KMS-11 (cell line): ENCODE measurements at regions not wholly inside any gene's neighbourhood (a gene's known extent, or its start where the extent isn't known, plus 50 kb on each side); places are given as distances from the start of the nearest gene placed in this dataset.

ENCODE experiments used
- H2AFZ ChIP-seq: fragments of 200-600 bp; sonication (generic); 2 replicates; pipeline ENCODE4 v1.6.1; 2016; ENCODE audit warnings: antibody characterized with exemption, mixed run types, low read depth
- H3K27ac ChIP-seq: fragments of 200-600 bp; sonication (generic); 2 replicates; pipeline ENCODE4 v1.6.1; 2016; ENCODE audit warnings: mild to moderate bottlenecking, mixed run types
- H3K27me3 ChIP-seq: fragments of 200-600 bp; sonication (generic); 2 replicates; pipeline ENCODE4 v1.6.1; 2017; ENCODE audit warnings: mild to moderate bottlenecking, low read depth, mixed run types, moderate library complexity; ENCODE audit not compliant: insufficient read depth
- H3K36me3 ChIP-seq: fragments of 200-600 bp; sonication (generic); 2 replicates; pipeline ENCODE4 v1.6.1; 2017; ENCODE audit warnings: mild to moderate bottlenecking, mixed run types; ENCODE audit not compliant: insufficient read depth
- H3K4me1 ChIP-seq: fragments of 200-600 bp; sonication (generic); 2 replicates; pipeline ENCODE4 v1.6.1; 2016; ENCODE audit warnings: mild to moderate bottlenecking, low read depth, mixed run types; ENCODE audit not compliant: poor library complexity, severe bottlenecking
- H3K4me2 ChIP-seq: fragments of 200-600 bp; sonication (generic); 2 replicates; pipeline ENCODE4 v1.7.0; 2016; ENCODE audit warnings: mild to moderate bottlenecking, mixed run types
- H3K4me3 ChIP-seq: fragments of 200-600 bp; sonication (generic); IDR thresholded peaks from 2 replicates; pipeline ENCODE4 v1.6.1; 2017; ENCODE audit warnings: low read depth, low read length, mixed read lengths; ENCODE audit not compliant: insufficient read depth
- H3K79me2 ChIP-seq: fragments of 200-600 bp; sonication (generic); 2 replicates; pipeline ENCODE4 v1.6.1; 2016; ENCODE audit warnings: low read depth, mixed run types; ENCODE audit not compliant: insufficient read depth
- H3K9ac ChIP-seq: fragments of 200-600 bp; sonication (generic); 2 replicates; pipeline ENCODE4 v1.6.1; 2016; ENCODE audit warnings: mild to moderate bottlenecking, mixed run types
- H4K20me1 ChIP-seq: fragments of 200-600 bp; sonication (generic); 2 replicates; pipeline ENCODE4 v1.6.1; 2016; ENCODE audit warnings: mild to moderate bottlenecking, mixed run types; ENCODE audit not compliant: insufficient read depth
- TF ChIP-seq, protein P1 (sequence below): fragments of 200-600 bp; sonication (generic); conservative IDR thresholded peaks from 2 replicates; pipeline ENCODE4 v1.6.1; 2017; ENCODE audit warnings: low read depth, mild to moderate bottlenecking, antibody characterized with exemption, low read length, moderate library complexity, mixed read lengths

- Histone ChIP-seq H4K20me1 (no peaks in the 10 kb centered on the region), H3K79me2 (no peaks in the 10 kb centered on the region), H3K27ac (no peak overlapping the region), H3K27me3 (no peaks in the 10 kb centered on the region), H2AFZ (no peak overlapping the region), H3K4me3 (no peak overlapping the region), H3K4me1 (no peaks in the 10 kb centered on the region), H3K4me2 (no peak overlapping the region), H3K9ac (no peak overlapping the region), H3K36me3 (no peaks in the 10 kb centered on the region)
- TF ChIP-seq, protein P1, sequence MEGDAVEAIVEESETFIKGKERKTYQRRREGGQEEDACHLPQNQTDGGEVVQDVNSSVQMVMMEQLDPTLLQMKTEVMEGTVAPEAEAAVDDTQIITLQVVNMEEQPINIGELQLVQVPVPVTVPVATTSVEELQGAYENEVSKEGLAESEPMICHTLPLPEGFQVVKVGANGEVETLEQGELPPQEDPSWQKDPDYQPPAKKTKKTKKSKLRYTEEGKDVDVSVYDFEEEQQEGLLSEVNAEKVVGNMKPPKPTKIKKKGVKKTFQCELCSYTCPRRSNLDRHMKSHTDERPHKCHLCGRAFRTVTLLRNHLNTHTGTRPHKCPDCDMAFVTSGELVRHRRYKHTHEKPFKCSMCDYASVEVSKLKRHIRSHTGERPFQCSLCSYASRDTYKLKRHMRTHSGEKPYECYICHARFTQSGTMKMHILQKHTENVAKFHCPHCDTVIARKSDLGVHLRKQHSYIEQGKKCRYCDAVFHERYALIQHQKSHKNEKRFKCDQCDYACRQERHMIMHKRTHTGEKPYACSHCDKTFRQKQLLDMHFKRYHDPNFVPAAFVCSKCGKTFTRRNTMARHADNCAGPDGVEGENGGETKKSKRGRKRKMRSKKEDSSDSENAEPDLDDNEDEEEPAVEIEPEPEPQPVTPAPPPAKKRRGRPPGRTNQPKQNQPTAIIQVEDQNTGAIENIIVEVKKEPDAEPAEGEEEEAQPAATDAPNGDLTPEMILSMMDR = no peak
Observed at GRCh38 chr2:51490576-51491234, 458.8 kb upstream of the NRXN1 start.

DNA sequence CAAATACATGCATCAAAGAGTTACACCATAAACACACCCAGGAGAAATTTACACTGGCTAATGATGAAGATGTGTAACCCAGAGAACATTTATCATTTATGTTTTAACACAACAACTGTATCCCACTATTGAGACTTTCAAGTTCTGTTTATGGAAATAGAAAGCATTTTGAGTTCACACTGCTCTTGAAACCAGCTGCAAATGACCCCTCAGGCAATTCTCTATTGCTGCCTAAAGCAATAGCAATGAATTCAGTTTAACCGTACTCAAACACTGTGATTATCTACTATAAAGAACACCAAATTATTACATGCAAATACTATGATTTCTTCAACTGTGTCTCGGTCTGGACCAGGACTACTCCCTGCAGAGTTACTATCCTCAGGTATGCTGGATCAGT is 452.7 kb upstream of the NRXN1 start:
- TF ChIP-seq, protein P1 = no peak
- Histone ChIP-seq H3K9ac (no peak overlapping the region), H3K4me1 (no peaks in the 10 kb centered on the region), H3K4me2 (no peak overlapping the region), H3K4me3 (no peak overlapping the region), H3K27me3 (no peaks in the 10 kb centered on the region), H2AFZ (no peak overlapping the region), H3K79me2 (no peaks in the 10 kb centered on the region), H3K36me3 (no peaks in the 10 kb centered on the region), H3K27ac (no peak overlapping the region), H4K20me1 (no peaks in the 10 kb centered on the region)

DNA sequence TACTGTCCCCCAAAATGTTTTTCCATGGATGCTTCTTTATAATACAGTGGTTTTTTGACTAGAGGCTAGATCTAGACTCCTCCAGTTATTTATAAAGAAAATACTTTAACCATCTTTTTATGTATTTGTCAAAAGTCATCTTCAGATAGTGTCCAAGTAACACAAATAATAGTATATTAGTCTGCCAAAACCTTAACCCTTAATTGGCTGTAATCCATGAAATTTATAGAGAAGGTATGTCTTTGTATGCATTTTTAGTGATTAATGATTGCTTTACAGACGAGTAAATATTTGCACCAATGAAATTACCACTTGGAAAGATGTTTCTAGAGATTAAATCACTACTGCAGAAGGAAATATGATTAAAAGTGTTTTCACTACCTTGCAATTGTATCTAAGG is 451.8 kb upstream of the NRXN1 start:
- H4K20me1 ChIP-seq = no peaks in the 10 kb centered on the region

DNA sequence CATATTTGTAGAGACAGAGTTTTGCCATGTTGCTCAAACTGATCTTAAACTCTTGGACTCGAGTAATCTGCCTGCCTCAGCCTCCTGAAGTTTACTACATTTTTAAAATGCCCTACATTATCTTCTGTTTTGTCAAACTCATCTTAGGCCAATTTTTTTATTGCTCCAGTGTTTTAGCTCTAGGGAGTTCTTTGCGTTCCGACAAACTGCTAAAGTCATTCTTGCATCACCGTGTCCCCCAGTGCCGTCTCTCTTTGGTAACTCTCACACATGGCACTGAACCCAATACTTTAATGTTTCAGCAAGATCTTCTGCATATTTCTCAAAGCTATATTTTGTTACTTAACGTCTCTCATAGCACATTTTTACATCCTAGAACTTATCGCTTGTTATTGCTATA is 440.9 kb upstream of the NRXN1 start:
- Histone ChIP-seq H3K27me3 (no peaks in the 10 kb centered on the region), H3K79me2 (no peaks in the 10 kb centered on the region), H3K27ac (no peak overlapping the region), H3K4me1 (no peaks in the 10 kb centered on the region), H3K4me3 (no peak overlapping the region), H3K4me2 (no peak overlapping the region), H3K36me3 (no peaks in the 10 kb centered on the region), H2AFZ (no peak overlapping the region), H4K20me1 (no peaks in the 10 kb centered on the region), H3K9ac (no peak overlapping the region)
- TF ChIP-seq, protein P1 = no peak

More for the DNA sequence above, 451.8 kb upstream of the NRXN1 start:
- Histone ChIP-seq H2AFZ (no peak overlapping the region), H3K4me2 (no peak overlapping the region), H3K4me1 (no peaks in the 10 kb centered on the region), H3K79me2 (no peaks in the 10 kb centered on the region), H3K36me3 (no peaks in the 10 kb centered on the region), H3K27ac (no peak overlapping the region), H3K4me3 (no peak overlapping the region), H3K9ac (no peak overlapping the region), H3K27me3 (no peaks in the 10 kb centered on the region)
- TF ChIP-seq, protein P1 = no peak
